H9 (cell line): ENCODE measurements at regions not wholly inside any gene's neighbourhood (a gene's known extent, or its start where the extent isn't known, plus 50 kb on each side); places are given as distances from the start of the nearest gene placed in this dataset.

Experiments used
- DNase-seq: peaks from one replicate; pipeline ENCODE4 v3.0.0-alpha.2; 2017
- H2AFZ ChIP-seq: one replicate; pipeline ENCODE4 v1.6.1; 2013; ENCODE audit warnings: mild to moderate bottlenecking, low read length, control low read depth, moderate library complexity
- H2AK5ac ChIP-seq: 2 replicates; pipeline ENCODE4 v1.6.1; 2013; ENCODE audit warnings: low read length, control low read depth, mixed read lengths; ENCODE audit not compliant: insufficient read length
- H2BK120ac ChIP-seq: one replicate; pipeline ENCODE4 v1.6.1; 2013; ENCODE audit warnings: low read depth, mild to moderate bottlenecking, low read length, control low read depth, inconsistent platforms; ENCODE audit not compliant: poor library complexity, severe bottlenecking
- H2BK12ac ChIP-seq: 2 replicates; pipeline ENCODE4 v1.6.1; 2013; ENCODE audit warnings: low read length, control low read depth, mixed read lengths, low read depth; ENCODE audit not compliant: insufficient read length
- H2BK15ac ChIP-seq: 2 replicates; pipeline ENCODE4 v1.6.1; 2013; ENCODE audit warnings: low read depth, low read length, control low read depth
- H2BK20ac ChIP-seq: one replicate; pipeline ENCODE4 v1.6.1; 2013; ENCODE audit warnings: low read depth, mild to moderate bottlenecking, low read length, control low read depth, inconsistent platforms; ENCODE audit not compliant: poor library complexity, severe bottlenecking
- H2BK5ac ChIP-seq: 2 replicates; pipeline ENCODE4 v1.6.1; 2013; ENCODE audit warnings: low read length, control low read depth, mixed read lengths; ENCODE audit not compliant: insufficient read length
- H3K14ac ChIP-seq: 2 replicates; pipeline ENCODE4 v1.6.1; 2013; ENCODE audit warnings: low read length, control low read depth; ENCODE audit not compliant: insufficient read depth
- H3K18ac ChIP-seq: 2 replicates; pipeline ENCODE4 v1.6.1; 2013; ENCODE audit warnings: low read depth, mild to moderate bottlenecking, mixed read lengths, low read length, control low read depth; ENCODE audit not compliant: insufficient read length
- H3K23ac ChIP-seq: 2 replicates; pipeline ENCODE4 v1.6.1; 2013; ENCODE audit warnings: low read length, control low read depth, mixed read lengths, low read depth; ENCODE audit not compliant: insufficient read length
- H3K23me2 ChIP-seq: 2 replicates; pipeline ENCODE4 v1.6.1; 2013; ENCODE audit warnings: low read depth, mild to moderate bottlenecking, mixed read lengths, low read length, control low read depth; ENCODE audit not compliant: insufficient read length, poor library complexity, severe bottlenecking
- H3K27ac ChIP-seq: 2 replicates; pipeline ENCODE4 v1.5.1; 2013; ENCODE audit warnings: low read length, control low read depth, mixed read lengths, low read depth; ENCODE audit not compliant: insufficient read length
- H3K27me3 ChIP-seq: 2 replicates; pipeline ENCODE4 v1.6.1; 2013; ENCODE audit warnings: low read length, control low read depth, inconsistent platforms; ENCODE audit not compliant: insufficient read depth
- H3K4ac ChIP-seq: 2 replicates; pipeline ENCODE4 v1.6.1; 2013; ENCODE audit warnings: low read depth, mild to moderate bottlenecking, control low read depth, inconsistent platforms, low read length, moderate library complexity
- H3K4me1 ChIP-seq: 2 replicates; pipeline ENCODE4 v1.6.1; 2013; ENCODE audit warnings: low read length, control low read depth, inconsistent platforms; ENCODE audit not compliant: insufficient read depth
- H3K4me2 ChIP-seq: 2 replicates; pipeline ENCODE4 v1.6.1; 2013; ENCODE audit warnings: low read length, control low read depth, mixed read lengths; ENCODE audit not compliant: insufficient read length, insufficient read depth
- H3K56ac ChIP-seq: 2 replicates; pipeline ENCODE4 v1.6.1; 2013; ENCODE audit warnings: low read depth, mild to moderate bottlenecking, mixed read lengths, low read length, control low read depth; ENCODE audit not compliant: insufficient read length
- H3K79me1 ChIP-seq: 2 replicates; pipeline ENCODE4 v1.6.1; 2013; ENCODE audit warnings: low read depth, mild to moderate bottlenecking, moderate library complexity, low read length, control low read depth, inconsistent platforms; ENCODE audit not compliant: insufficient read depth, poor library complexity, severe bottlenecking
- H3K79me2 ChIP-seq: 2 replicates; pipeline ENCODE4 v1.6.1; 2013; ENCODE audit warnings: low read length, control low read depth, inconsistent platforms; ENCODE audit not compliant: insufficient read depth
- H3K9ac ChIP-seq: 2 replicates; pipeline ENCODE4 v1.6.1; 2013; ENCODE audit warnings: low read length, control low read depth, mixed read lengths; ENCODE audit not compliant: insufficient read length; ENCODE audit errors: extremely low read depth
- H3K9me3 ChIP-seq: one replicate; pipeline ENCODE4 v1.6.1; 2013; ENCODE audit warnings: low read depth, low read length, inconsistent platforms; ENCODE audit not compliant: control insufficient read depth
- H3T11ph ChIP-seq: one replicate; pipeline ENCODE4 v1.6.1; 2013; ENCODE audit warnings: mild to moderate bottlenecking, low read length, control low read depth, inconsistent platforms
- H4K20me1 ChIP-seq: one replicate; pipeline ENCODE4 v1.6.1; 2013; ENCODE audit not compliant: control insufficient read depth, insufficient read length, insufficient read depth
- H4K5ac ChIP-seq: 2 replicates; pipeline ENCODE4 v1.6.1; 2013; ENCODE audit warnings: low read depth, mild to moderate bottlenecking, mixed read lengths, low read length, control low read depth; ENCODE audit not compliant: insufficient read length
- H4K8ac ChIP-seq: replicated peaks from 2 replicates; pipeline ENCODE4 v1.6.1; 2013; ENCODE audit warnings: low read length, control low read depth, mixed read lengths, low read depth; ENCODE audit not compliant: insufficient read length
- H4K91ac ChIP-seq: 2 replicates; pipeline ENCODE4 v1.6.1; 2013; ENCODE audit warnings: low read depth, mild to moderate bottlenecking, moderate library complexity, mixed read lengths, low read length, control low read depth; ENCODE audit not compliant: insufficient read length
- H3K27ac Mint-ChIP-seq, 3 experiments: 2 replicates in 2 of 3; 3 replicates in 1 of 3; pipeline ENCODE4 v1.8.0; 2020 to 2021; ENCODE audit warnings: mixed read lengths in 3 of 3, mild to moderate bottlenecking in 1 of 3, moderate library complexity in 1 of 3
- H3K27me3 Mint-ChIP-seq: 2 replicates; pipeline ENCODE4 v1.8.0; 2021; ENCODE audit warnings: low read depth, mild to moderate bottlenecking, moderate library complexity, mixed read lengths
- H3K36me3 Mint-ChIP-seq, 3 experiments: 2 replicates in 2 of 3; 3 replicates in 1 of 3; pipeline ENCODE4 v1.8.0; 2020 to 2021; ENCODE audit warnings: low read depth in 3 of 3, mixed read lengths in 3 of 3; ENCODE audit not compliant: insufficient read depth in 1 of 3
- H3K4me1 Mint-ChIP-seq, 2 experiments: 2 replicates each; pipeline ENCODE4 v1.8.0; 2020; ENCODE audit warnings: mixed read lengths in 2 of 2
- H3K4me3 Mint-ChIP-seq, 2 experiments: 2 replicates in 1 of 2; 3 replicates in 1 of 2; pipeline ENCODE4 v1.8.0; 2020 to 2021; ENCODE audit warnings: mild to moderate bottlenecking in 2 of 2, mixed read lengths in 2 of 2, moderate library complexity in 1 of 2
- H3K9me3 Mint-ChIP-seq, 2 experiments: 2 replicates in 1 of 2; 3 replicates in 1 of 2; pipeline ENCODE4 v1.8.0; 2020; ENCODE audit warnings: mild to moderate bottlenecking in 2 of 2, mixed read lengths in 2 of 2, moderate library complexity in 1 of 2
- WGBS: extraction: QIAGEN DNeasy Blood & Tissue Kit; methylation state at CpG from one replicate; pipeline ENCODE4 v1.1.7; 2013; ENCODE audit warnings: missing lambda C conversion rate, low lambda C conversion rate, mixed read lengths; ENCODE audit not compliant: insufficient read length; ENCODE audit errors: extremely low coverage; 5-methylcytosine and 5-hydroxymethylcytosine counted together
- TF ChIP-seq, protein P1 (sequence below): fragments of 200-600 bp; sonication (generic); conservative IDR thresholded peaks from 3 replicates; pipeline ENCODE4 v1.8.0; 2021; ENCODE audit warnings: antibody characterized with exemption, mild to moderate bottlenecking

DNA sequence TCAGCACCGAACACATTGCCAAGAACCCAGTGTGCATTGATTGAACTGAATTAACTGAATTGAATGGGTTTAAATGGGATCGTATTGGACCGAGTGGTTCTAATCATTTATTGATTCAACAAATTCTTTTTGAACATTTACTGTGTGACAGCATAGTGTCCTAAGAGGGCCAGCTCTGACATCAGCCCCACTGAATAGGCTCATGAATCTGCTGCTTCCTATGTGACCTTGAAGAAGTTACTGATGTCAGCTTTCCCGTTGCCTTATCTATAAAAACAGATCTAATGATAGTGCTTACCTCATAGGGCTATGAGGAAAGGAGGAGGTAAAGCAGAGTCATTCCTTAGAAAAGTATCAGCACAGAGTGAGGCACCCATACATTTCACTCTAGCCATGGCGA is 226.3 kb downstream of the CBLN1 start:
- no peak overlapping the region for H2BK12ac ChIP-seq
- H2AFZ ChIP-seq: no peak overlapping the region
- DNase-seq: no peak
- no peak overlapping the region for H3K14ac ChIP-seq
- H3K4me3 Mint-ChIP-seq: no peak overlapping the region
- no peak overlapping the region for H3K56ac ChIP-seq
- no peak overlapping the region for H2AK5ac ChIP-seq
- no peaks in the 10 kb centered on the region for H3K79me2 ChIP-seq
- H3K4me1 Mint-ChIP-seq: peaks cover 18 to 27% of the 10 kb centered on the region in 2 experiments
- no peak overlapping the region for H2BK15ac ChIP-seq
- H3K9me3 ChIP-seq: no peaks in the 10 kb centered on the region
- H2BK5ac ChIP-seq: no peak overlapping the region
- H3K18ac ChIP-seq: no peak overlapping the region
- no peak overlapping the region for H2BK120ac ChIP-seq
- H2BK20ac ChIP-seq: no peak overlapping the region
- no peak overlapping the region for H3K4ac ChIP-seq
- no peak overlapping the region for H3K9ac ChIP-seq
- TF ChIP-seq, protein P1, sequence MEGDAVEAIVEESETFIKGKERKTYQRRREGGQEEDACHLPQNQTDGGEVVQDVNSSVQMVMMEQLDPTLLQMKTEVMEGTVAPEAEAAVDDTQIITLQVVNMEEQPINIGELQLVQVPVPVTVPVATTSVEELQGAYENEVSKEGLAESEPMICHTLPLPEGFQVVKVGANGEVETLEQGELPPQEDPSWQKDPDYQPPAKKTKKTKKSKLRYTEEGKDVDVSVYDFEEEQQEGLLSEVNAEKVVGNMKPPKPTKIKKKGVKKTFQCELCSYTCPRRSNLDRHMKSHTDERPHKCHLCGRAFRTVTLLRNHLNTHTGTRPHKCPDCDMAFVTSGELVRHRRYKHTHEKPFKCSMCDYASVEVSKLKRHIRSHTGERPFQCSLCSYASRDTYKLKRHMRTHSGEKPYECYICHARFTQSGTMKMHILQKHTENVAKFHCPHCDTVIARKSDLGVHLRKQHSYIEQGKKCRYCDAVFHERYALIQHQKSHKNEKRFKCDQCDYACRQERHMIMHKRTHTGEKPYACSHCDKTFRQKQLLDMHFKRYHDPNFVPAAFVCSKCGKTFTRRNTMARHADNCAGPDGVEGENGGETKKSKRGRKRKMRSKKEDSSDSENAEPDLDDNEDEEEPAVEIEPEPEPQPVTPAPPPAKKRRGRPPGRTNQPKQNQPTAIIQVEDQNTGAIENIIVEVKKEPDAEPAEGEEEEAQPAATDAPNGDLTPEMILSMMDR: no peak
- H4K91ac ChIP-seq: no peak overlapping the region
- no peak overlapping the region for H3K27ac ChIP-seq
- H3K23ac ChIP-seq: no peak overlapping the region
- H3T11ph ChIP-seq: no peak overlapping the region
- no peaks in the 10 kb centered on the region for H3K23me2 ChIP-seq
- no peak overlapping the region for H4K8ac ChIP-seq
- H3K9me3 Mint-ChIP-seq: no peaks in the 10 kb centered on the region
- no peaks in the 10 kb centered on the region for H4K20me1 ChIP-seq
- no peaks in the 10 kb centered on the region; the same call in 1 of the 2 replicates for H3K27me3 Mint-ChIP-seq
- H3K27me3 ChIP-seq: no peaks in the 10 kb centered on the region
- no peak overlapping the region for H3K27ac Mint-ChIP-seq
- H3K36me3 Mint-ChIP-seq: no peaks in the 10 kb centered on the region
- no peaks in the 10 kb centered on the region for H3K79me1 ChIP-seq
- no CpG with 5 or more reads among the region's 5 CpGs for WGBS
- H3K4me1 ChIP-seq: peaks cover 6% of the 10 kb centered on the region; the same call in 1 of the 2 replicates
- no peak overlapping the region for H3K4me2 ChIP-seq
- no peak overlapping the region for H4K5ac ChIP-seq
